ENCODE measurements at regions not wholly inside any gene's neighbourhood (a gene's known extent, or its start where the extent isn't known, plus 50 kb on each side); places are given as distances from the start of the nearest gene placed in this dataset.

DNA sequence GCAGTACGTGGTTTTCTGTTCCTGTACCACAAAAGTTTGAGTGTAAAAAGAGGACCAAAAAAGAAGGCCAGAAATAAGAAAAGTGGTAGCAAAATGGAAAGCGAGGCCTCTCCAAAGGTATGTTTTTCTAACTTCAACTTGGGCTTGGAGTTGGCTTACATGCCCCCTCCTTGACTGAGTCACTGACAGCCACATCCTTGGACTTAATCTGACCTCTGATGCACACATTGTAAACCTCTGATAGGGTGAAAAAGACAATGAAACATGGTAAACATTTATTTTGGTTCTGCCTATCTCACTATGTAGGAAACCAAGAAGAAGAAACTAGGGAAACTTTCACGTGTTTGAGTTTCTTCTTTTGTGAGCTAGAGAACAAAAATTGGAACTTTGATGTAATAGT is 503.2 kb upstream of the ID4 start:
- H3K4me3 ChIP-seq (ENCODE audit: low read length): no peak overlapping the region
- intact Hi-C loops (cut with DNase I, micrococcal nuclease): no loop called here
- no peaks in the 10 kb centered on the region for H3K4me1 ChIP-seq (ENCODE audit: insufficient read depth, low read length)
- no peaks in the 10 kb centered on the region for H3K27me3 ChIP-seq (ENCODE audit: control insufficient read depth in 1 of 2, insufficient read depth in 2 of 2, low read length in 2 of 2)
- no peak for TF ChIP-seq CTCF (IDR thresholded peaks at IDR 0.05)
- no peaks in the 10 kb centered on the region for H3K36me3 ChIP-seq (ENCODE audit: insufficient read depth, low read length)
- ChIA-PET CTCF (no interaction called here), POLR2A (no interaction called here)
- Mint-ChIP-seq H3K36me3 (ENCODE audit: low read depth) (no peaks in the 10 kb centered on the region), H3K4me3 (no peak overlapping the region), H3K9me3 (peaks cover 7% of the 10 kb centered on the region), H3K27me3 (no peaks in the 10 kb centered on the region), H3K4me1 (ENCODE audit: low read depth) (no peaks in the 10 kb centered on the region), H3K27ac (no peak overlapping the region)
- ATAC-seq (ENCODE audit: poor library complexity) (no peak), DNase-seq (no peak)
- H3K27ac ChIP-seq (ENCODE audit: low read depth in 1 of 2, low read length in 2 of 2): no peak overlapping the region
- no peaks in the 10 kb centered on the region for H3K9me3 ChIP-seq (ENCODE audit: control insufficient read depth in 1 of 2, insufficient read depth in 1 of 2, low read length in 2 of 2)

DNA sequence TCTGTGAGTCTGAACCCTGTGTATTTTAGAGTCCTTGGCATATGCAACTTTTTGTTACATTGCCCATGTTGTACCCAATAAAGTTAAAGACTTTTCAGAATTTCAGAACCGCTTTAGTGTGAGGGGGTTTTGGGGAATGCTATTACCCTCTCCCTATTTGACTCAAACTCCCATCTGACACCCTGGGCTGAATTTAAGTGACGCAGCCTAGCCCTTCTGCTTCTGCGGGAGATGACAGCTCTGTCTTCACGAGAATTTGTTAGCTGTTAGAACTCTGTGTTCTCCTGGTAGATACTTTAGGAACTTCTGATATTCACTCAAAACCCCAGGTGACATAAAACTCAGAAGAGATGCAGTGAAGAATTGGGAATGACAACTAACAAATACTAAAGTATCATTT is 500.6 kb upstream of the ID4 start:
- intact Hi-C loops (cut with DNase I, micrococcal nuclease): no loop called here
- Mint-ChIP-seq H3K4me3 (no peak overlapping the region), H3K4me1 (ENCODE audit: low read depth) (no peaks in the 10 kb centered on the region), H3K27me3 (no peaks in the 10 kb centered on the region), H3K36me3 (ENCODE audit: low read depth) (no peaks in the 10 kb centered on the region), H3K27ac (no peak overlapping the region), H3K9me3 (peaks cover 8% of the 10 kb centered on the region)
- no peak for TF ChIP-seq CTCF (IDR thresholded peaks at IDR 0.05)
- CTCF ChIA-PET: no interaction called here
- Histone ChIP-seq H3K4me1 (ENCODE audit: insufficient read depth, low read length) (no peaks in the 10 kb centered on the region), H3K9me3 (ENCODE audit: control insufficient read depth in 1 of 2, insufficient read depth in 1 of 2, low read length in 2 of 2) (no peaks in the 10 kb centered on the region), H3K27ac (ENCODE audit: low read depth in 1 of 2, low read length in 2 of 2) (no peak overlapping the region), H3K27me3 (ENCODE audit: control insufficient read depth in 1 of 2, insufficient read depth in 2 of 2, low read length in 2 of 2) (no peaks in the 10 kb centered on the region), H3K36me3 (ENCODE audit: insufficient read depth, low read length) (no peaks in the 10 kb centered on the region), H3K4me3 (ENCODE audit: low read length) (no peak overlapping the region)
- DNase-seq (no peak), ATAC-seq (ENCODE audit: poor library complexity) (no peak)
- POLR2A ChIA-PET: no interaction called here

GRCh38 chr6:19337101-19337500 is 500.1 kb upstream of the ID4 start:
- H3K27ac ChIP-seq (ENCODE audit: low read depth in 1 of 2, low read length in 2 of 2): no peak overlapping the region
- H3K4me3 ChIP-seq (ENCODE audit: low read length): no peak overlapping the region
- no peaks in the 10 kb centered on the region for H3K4me1 ChIP-seq (ENCODE audit: insufficient read depth, low read length)
- peaks cover 9% of the 10 kb centered on the region for H3K9me3 Mint-ChIP-seq
- no peaks in the 10 kb centered on the region for H3K4me1 Mint-ChIP-seq (ENCODE audit: low read depth)
- TF ChIP-seq CTCF (IDR thresholded peaks at IDR 0.05): no peak
- CTCF ChIA-PET: no interaction called here
- peaks cover 0 to 3% of the 10 kb centered on the region in 2 experiments for H3K9me3 ChIP-seq (ENCODE audit: control insufficient read depth in 1 of 2, insufficient read depth in 1 of 2, low read length in 2 of 2)
- no peak for ATAC-seq (ENCODE audit: poor library complexity)
- H3K27me3 ChIP-seq (ENCODE audit: control insufficient read depth in 1 of 2, insufficient read depth in 2 of 2, low read length in 2 of 2): no peaks in the 10 kb centered on the region
- POLR2A ChIA-PET: no interaction called here
- H3K4me3 Mint-ChIP-seq: no peak overlapping the region
- no peaks in the 10 kb centered on the region for H3K36me3 ChIP-seq (ENCODE audit: insufficient read depth, low read length)
- intact Hi-C loops (cut with DNase I, micrococcal nuclease): no loop called here
- no peaks in the 10 kb centered on the region for H3K36me3 Mint-ChIP-seq (ENCODE audit: low read depth)
- no peaks in the 10 kb centered on the region for H3K27me3 Mint-ChIP-seq
- no peak overlapping the region for H3K27ac Mint-ChIP-seq
- DNase-seq: no peak

Measured in CD4-positive, alpha-beta T cell (primary cell).